Skin epidermis (tissue), 12 donors: ENCODE measurements at regions not wholly inside any gene's neighbourhood (a gene's known extent, or its start where the extent isn't known, plus 50 kb on each side); places are given as distances from the start of the nearest gene placed in this dataset.

Experiments
- H3K27ac ChIP-seq, 21 experiments: fragments of 200-600 bp; sonication (generic) in 11 of 21; one replicate each; pipeline ENCODE4 v1.5.0; 2020; ENCODE audit warnings: mild to moderate bottlenecking in 3 of 21, inconsistent platforms in 2 of 21, moderate library complexity in 2 of 21
- H3K4me3 ChIP-seq, 7 experiments: fragments of 200-600 bp; sonication (generic) in 2 of 7; one replicate each; pipeline ENCODE4 v1.5.0; 2020; ENCODE audit warnings: inconsistent platforms in 2 of 7, mild to moderate bottlenecking in 2 of 7, moderate library complexity in 1 of 7

DNA sequence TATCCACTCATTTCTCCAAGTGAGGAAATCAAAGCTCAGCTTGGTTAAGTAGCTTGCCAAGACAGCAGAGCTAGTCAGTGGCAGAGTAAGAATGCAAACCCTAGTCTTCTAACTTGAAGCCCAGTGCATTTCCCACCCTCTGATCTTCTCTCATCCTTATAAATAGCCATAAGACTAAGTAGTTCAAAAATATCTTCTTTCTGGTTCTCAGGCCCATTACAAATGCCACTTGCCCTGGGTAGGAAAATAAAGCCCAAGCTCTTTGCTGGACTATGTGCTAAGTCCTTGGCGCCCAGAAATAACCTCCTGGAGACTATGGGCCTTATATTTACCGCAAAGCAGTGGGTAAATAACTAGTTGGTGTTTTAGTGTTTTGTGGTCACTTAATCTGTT is 505.8 kb downstream of the PLPP3 start:
- no peak overlapping the region for H3K4me3 ChIP-seq
- H3K27ac ChIP-seq: peak overlapping the region in 8 of 21 experiments; percentile 9 to 46 (median 41)

DNA sequence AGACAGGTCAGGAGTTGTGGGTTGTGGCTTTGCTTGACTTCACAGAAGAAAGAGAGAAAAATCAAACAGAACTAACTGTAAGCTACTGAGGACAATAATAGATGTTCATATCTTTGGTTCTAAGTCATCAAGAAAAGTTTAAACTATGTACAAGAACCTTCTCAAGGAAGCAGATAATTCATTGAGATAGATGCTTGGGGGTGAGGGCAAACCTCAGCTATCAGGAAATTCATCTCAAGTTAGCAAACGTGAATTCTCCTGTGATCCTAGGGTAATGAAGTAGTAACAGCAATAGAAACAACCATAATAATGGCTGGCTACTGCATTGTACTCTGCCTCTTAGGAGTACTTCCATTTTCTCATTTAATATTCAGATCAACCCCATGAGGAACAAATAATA is 506.2 kb downstream of the PLPP3 start:
- peak overlapping the region in 8 of 21 experiments; percentile 6 to 45 (median 38) for H3K27ac ChIP-seq

DNA sequence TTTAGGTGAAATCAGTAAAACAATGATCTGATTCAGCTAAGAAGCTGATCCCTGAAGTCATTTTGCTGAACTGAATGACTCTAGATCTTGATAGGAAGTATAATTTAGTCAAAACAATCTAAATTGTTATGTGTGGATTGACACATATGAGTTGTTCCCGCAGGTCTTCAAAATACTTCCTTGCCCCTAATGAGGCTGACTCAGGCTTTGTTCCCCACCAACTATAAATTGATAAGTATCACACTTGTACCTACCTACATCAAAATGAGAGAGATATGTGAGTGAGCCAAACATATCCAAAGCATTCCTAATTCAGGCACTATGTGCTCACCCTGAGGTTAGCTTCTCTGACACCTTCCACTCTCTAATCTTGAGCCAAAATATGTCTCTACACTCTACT is 507.1 kb downstream of the PLPP3 start:
- Histone ChIP-seq H3K4me3 (no peak overlapping the region), H3K27ac (peak overlapping the region in 2 of 21 experiments; percentile 43 to 45)

More for the DNA sequence above, 506.2 kb downstream of the PLPP3 start:
- no peak overlapping the region for H3K4me3 ChIP-seq

DNA sequence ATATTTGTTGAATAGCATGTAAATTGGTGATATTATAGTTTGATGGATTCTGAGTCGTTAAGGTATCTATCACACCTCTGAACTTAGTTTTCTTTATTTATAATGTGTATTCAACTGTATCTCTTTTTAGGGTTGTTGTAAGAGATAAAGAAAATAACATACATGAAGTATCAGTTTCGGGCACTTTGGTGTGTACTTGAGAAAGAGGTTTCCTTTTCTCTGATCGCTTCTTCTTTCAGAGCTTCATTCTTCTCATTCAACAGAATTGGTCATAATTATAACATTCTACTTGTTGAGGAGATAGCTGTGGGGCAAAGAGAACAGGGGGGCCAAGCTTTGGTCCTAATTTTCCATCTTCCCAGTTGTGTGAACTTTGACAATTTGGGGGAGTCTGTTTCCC is 508.0 kb downstream of the PLPP3 start:
- Histone ChIP-seq H3K4me3 (no peak overlapping the region), H3K27ac (no peak overlapping the region)

DNA sequence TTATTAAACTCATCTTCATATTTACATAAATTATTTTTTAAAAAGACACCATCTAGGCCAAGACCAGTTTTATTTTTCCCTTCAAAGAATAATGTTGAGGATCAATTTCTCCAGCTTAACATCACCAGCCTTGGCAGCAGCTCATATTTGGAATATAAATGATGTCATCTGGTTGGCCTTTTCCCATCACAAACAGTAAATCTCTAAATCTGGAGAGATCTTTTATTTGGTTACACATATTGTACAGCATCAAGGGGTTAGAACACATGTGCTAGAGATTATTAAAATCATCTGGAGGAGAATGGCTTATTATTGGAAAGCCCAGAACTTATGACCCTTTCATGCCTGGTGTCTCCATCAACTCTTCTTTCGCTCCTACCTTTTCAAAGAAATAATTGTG is 508.8 kb downstream of the PLPP3 start:
- no peak overlapping the region for H3K27ac ChIP-seq
- no peak overlapping the region for H3K4me3 ChIP-seq

DNA sequence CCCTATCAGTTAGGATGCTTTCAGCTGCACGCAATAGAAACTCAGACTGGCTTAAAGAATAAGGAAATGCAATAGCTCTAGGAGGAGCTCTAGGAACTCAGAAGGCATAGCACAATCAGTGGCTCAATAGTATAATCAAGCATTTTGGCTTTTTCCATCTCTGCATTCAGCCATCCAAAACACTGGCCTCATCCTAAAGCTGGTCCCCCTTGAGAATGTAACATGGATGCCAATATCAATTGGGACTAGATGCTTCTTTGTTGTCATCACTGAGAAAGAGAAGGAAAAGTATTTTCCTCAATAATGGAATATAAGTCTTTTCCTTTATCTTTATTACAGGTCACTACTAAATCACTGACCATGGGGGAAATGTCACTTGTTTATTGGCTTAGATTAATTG is 509.5 kb downstream of the PLPP3 start:
- H3K4me3 ChIP-seq: no peak overlapping the region
- no peak overlapping the region for H3K27ac ChIP-seq

DNA sequence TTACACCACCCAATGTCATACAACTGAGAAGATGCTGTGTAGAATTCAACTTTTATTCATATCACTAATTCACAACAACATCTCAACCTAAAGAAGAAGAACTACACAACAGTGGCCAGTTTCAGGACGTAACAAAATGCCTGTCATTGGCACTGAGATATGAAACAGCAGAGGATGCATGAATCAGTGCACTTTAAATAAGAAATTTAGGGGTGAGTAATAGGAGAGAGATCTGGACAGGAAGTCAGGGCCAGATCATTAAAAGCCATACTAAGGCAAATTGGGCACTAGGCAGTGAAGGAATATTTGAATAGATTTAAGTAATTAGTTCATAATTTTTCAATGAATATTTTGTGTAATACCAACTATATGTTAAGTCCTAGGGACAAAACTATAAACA is 510.5 kb downstream of the PLPP3 start:
- no peak overlapping the region for H3K27ac ChIP-seq

DNA sequence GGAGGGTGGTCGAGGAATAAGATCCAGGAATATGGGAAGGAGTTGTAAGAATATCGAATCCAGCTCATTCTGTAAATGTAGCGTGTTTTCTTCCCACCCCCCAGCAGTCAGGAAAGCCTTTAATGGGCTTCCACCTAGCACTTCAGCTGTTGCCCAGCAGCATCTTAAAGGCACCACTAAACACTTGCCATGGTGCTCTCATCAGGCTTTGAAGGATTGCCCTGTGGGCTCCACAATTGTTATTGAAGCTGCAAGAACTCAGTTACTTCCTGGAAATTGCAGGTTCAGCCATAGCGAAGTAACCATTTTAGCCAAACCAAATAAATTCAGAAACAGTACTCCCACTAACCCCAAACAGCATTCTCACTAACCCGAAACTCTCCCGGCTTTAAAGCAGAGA is 511.2 kb downstream of the PLPP3 start:
- Histone ChIP-seq H3K4me3 (no peak overlapping the region), H3K27ac (no peak overlapping the region)

More for the DNA sequence above, 510.5 kb downstream of the PLPP3 start:
- H3K4me3 ChIP-seq: no peak overlapping the region

DNA sequence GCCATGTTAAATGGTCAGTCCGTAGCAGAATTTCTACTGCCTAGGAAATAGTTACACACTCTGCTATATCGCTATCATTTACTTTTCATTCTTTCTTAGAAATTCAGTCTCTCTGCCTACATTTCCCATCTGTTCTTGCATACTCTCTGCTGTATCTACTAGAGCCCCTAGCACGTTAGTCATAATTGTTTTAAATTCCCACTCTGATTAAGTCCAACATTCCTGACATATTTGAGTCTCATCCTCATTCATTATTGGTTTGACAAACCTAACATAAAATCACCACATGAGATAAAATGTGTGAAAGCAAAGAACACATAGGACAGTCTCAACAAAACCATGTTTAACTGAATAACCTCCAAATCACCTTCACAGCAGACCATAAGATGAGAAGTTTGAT is 513.6 kb downstream of the PLPP3 start:
- no peak overlapping the region for H3K27ac ChIP-seq
- H3K4me3 ChIP-seq: no peak overlapping the region

DNA sequence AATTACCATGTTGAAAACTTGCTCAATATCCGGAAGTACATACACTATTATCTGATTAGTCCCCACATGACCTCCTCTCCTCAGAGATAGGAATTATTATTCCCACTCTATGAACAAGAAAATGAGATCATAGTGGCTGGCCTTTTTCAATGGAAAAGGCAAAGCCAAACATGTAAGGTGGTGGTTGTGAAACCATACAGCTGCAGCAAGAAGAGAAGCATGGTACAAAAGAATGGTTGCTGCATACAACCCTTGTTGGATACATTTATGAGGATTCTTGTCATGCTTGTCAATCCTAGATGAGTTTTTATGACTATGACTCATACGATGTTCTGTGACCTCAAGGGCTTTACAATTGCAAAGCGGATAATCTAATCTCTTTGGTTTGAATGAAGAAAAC is 514.7 kb downstream of the PLPP3 start:
- H3K4me3 ChIP-seq: no peak overlapping the region

DNA sequence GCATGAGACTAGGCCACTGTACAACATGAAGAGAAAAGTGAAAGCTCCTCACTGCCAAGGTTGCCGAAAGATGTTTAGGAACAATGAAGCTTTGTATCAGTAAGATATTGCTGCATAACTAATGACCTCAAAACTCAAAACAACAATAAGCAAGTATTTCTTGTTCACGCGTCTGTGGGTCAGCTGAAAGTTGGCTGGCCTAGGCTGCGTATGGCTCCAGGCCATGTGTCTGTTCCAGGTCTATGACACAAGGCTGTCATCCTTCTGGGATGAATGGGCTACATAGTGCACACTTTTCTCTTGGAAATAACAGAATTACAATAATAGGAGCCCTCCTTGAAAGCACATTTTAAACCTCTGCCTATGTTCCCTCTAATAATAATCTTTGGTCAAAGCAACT is 515.9 kb downstream of the PLPP3 start:
- Histone ChIP-seq H3K27ac (no peak overlapping the region), H3K4me3 (no peak overlapping the region)

More for the DNA sequence above, 514.7 kb downstream of the PLPP3 start:
- H3K27ac ChIP-seq: no peak overlapping the region

DNA sequence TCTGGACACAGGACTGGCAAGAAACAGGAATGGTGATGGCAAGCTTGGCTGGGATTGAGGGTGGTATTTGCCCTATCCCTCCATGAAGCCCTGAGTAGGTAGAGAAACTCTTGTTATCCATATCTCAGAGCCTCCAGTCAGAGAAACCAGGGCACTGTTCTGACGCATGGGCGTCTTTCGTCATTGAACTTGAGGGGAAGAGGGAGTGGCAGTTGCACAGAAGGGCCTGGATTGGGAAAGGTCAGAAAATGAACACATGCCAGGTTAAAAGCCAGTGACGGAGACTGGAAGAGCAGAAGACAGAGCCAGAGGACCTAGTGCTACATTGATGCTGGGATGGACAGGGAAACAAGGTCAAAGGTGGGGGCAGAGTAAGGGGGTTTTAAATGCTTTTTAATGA is 516.7 kb downstream of the PLPP3 start:
- H3K27ac ChIP-seq: peak overlapping the region in 11 of 21 experiments; percentile 1 to 65 (median 48)
- no peak overlapping the region for H3K4me3 ChIP-seq

DNA sequence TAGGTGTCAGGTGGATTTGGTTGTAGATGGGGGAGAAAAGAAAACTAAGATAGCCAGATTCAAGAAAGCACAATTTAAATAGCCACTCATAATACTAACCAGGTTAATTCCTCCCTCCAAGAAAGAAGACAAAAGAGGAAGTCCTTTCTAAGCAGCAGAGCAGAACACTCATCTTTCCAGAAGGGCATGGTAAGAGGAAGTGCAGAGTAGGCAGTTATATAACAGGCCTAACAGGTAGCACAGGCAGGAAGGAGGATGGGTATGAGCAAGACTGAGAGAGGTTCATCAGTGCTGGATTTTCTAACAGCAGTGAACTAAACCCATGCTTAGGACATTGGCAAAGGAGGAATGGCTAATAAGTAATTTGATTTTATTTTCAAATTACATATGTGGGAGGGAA is 517.5 kb downstream of the PLPP3 start:
- Histone ChIP-seq H3K4me3 (no peak overlapping the region), H3K27ac (peak overlapping the region in 9 of 21 experiments; percentile 1 to 65 (median 48))

DNA sequence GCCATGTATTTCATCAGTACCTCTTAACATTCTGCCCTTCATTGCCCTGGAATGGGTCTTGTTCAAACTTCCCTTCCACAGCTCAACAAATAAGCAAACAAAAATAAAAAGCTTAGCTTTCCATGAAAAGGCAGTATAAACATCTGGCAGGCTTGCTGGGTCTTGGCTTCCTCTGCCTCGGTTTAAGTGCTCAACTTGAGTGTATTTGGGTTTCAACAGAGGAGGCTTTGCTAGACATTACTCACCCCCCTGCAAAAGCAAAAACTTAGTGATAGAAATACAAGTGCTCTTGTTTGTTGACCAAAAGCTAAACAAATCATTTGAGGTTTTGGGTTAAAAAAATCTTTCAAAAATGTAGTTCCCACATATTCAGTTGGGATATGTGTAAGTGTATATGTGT is 518.5 kb downstream of the PLPP3 start:
- Histone ChIP-seq H3K27ac (no peak overlapping the region), H3K4me3 (no peak overlapping the region)

DNA sequence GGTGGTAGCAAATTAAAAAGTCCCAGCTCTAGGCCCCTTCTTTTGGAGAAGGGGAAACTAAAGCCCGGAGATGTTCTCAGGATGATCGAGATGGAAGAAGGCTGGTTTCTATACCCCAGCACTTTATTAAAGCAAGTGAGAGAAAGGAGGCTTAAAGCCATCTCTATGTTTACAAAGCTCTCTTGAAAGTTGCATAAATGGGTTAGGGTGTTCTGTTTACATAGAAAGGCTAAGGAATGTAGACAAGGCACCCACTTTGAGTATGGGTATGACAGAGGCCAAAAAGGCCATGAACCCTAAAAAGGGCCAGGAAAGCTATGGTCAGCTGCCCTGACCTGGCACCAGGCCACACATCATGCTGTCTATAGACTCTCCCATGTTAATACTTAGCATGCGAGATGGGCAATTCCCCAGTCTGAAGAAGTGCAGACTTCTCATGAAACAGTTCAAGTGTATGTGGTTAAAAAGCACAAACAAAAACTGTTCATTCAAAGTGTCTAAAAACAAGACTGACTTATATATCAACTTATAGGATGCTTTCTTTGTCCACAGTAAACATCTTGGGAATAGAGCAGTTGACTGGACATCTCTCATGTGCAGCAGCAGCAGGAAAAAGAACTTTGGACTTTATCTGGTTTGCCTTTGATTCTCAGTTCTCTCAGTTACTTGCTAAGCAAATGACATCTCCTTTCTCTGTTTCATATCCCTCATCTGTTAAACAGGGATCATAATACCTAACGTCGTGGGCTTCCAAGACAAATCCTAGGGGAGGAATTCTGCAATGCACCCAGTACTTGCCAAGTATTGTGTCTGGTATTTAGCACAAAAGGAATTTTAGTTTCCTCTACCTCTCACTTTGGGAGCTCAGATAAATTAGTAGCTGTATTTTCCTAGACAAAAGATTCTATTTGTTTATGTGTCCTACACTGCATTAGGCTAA is 521.6 kb downstream of the PLPP3 start:
- Histone ChIP-seq H3K27ac (no peak overlapping the region), H3K4me3 (no peak overlapping the region)

DNA sequence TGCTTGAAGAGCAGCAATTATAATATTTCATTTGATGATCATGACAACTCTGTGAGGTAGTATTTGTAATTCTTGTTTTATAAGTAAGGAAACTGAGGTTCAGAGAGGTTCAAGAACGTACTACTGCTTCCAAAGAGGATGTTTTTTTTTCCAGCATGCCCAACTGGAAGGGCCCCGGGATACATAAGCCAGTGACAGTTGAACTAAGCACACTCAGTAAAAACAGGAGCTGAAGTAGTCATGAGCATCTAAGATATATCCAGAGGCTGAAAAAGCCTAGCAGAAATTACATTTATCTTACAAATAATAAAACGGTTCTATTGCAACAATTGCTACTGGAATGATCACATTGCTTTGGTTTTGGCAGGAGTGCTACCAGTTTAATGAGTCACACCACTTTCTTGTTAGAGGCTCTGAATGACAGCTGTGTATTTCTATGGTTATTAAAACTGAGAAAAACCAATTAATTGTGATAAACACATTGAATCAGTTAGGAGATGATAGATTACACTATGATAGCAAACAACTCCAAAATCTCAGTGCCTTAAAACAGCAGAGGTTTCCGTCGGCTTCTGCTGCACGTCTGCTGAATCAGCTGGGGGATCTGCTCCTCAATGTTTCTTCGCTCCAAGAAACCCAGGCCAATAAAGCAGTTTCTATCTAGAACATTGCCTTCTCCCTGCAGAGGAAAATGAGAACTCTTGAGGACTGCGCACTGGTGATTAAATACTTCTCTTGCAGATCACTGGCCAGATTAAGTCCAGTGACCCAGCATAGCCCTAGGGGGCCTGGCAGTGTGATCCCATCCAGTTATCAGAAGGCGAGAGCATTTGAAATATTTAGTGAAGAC is 522.7 kb downstream of the PLPP3 start:
- no peak overlapping the region for H3K4me3 ChIP-seq
- H3K27ac ChIP-seq: no peak overlapping the region

DNA sequence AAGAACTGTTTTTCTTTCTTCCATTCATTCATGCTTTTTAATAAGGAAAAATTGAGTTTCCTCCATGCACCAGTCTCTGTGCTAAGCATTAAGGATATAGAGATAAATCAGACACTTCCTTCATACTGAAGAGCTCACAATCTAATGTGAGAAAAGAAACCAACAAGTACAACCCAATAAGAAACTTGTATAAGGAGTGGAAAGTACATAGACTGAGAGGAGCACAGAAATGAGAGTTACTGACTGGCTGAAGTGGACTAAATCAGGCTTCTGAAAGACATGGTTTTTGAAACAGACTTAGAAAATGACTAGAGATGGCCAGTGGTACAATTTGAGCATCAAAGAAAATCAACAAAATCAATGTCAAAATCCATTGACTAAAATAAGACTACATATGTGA is 524.4 kb downstream of the PLPP3 start:
- Histone ChIP-seq H3K4me3 (no peak overlapping the region), H3K27ac (no peak overlapping the region)

DNA sequence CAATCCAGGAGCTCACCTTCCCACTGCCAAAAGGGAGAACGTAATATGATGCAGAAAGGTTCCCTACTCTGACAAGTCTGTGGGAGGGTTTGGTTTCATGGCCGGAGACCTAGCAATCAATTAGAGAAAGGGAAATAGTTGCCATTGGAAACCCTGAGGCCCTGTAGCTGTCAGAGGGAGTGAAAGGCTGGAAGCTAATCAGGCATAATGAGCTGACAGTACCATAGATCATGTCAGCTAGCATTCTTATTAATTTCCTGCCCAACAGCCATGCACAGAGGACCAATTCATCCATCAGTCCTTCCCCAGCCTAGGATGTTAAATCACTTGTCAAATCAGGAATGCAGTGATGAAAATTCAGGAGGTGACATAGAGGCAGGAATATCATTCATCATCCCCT is 527.3 kb downstream of the PLPP3 start:
- Histone ChIP-seq H3K27ac (no peak overlapping the region), H3K4me3 (no peak overlapping the region)

DNA sequence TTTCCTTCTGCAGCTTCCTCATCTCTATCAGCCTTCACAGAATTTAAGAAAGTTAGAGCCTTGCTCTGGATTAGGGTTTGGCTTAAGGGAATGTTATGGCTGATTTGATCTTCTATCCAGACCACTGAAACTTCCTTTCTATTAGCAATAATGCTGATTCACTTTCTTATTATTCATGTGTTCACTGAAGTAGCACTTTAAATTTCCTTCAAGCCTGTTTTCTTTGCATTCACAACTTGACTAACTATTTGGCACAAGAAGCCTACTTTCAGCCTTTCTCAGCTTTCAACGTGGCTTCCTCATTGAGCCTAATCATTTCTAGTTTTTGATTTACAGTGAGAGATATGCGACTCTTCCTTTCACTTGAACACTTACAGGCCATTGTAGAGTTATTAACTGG is 528.5 kb downstream of the PLPP3 start:
- Histone ChIP-seq H3K27ac (no peak overlapping the region), H3K4me3 (no peak overlapping the region)

DNA sequence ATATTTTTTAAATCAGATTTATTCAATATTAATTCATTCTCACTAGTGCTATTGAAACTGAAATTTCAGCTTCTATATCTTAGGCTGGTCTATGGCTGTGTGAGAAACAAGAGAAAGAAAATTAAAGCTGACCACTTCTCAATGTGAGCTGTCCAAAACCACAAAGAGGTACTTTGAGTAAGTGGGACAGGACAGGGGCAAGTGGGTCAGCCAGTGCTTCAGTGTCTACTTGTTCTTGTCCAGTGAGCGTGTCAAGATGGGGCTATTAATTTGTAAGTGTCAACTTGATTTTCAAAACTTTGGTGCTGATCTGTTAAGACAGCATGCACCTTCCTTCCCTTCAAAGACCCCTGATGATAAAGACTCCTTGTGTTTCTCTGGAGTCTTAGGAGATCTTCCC is 533.9 kb downstream of the PLPP3 start:
- Histone ChIP-seq H3K27ac (no peak overlapping the region), H3K4me3 (no peak overlapping the region)

DNA sequence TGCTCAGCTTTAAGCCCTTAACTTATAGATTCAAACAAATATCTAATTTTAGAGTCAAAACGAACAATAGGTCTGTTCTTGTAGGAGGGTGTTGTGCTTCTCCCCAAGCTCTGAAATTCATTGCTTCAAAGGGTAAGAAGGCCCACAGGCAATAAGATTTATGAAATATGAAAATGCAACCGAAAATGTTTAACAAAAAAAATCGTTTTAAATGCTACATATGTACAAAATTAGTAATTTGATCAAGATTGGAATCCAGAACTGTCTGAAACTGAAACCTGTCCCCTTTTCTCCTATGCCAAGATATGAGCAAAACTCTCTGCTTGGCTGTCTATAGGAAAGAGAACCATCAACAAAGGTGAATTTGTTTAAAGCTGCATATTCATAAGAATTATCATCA is 534.3 kb downstream of the PLPP3 start:
- H3K27ac ChIP-seq: no peak overlapping the region

More for the DNA sequence above, 534.3 kb downstream of the PLPP3 start:
- H3K4me3 ChIP-seq: no peak overlapping the region
